Left ventricle myocardium inferior (tissue), 1 donor: ENCODE measurements at regions not wholly inside any gene's neighbourhood (a gene's known extent, or its start where the extent isn't known, plus 50 kb on each side); places are given as distances from the start of the nearest gene placed in this dataset.

Experiments
- DNase-seq: peaks from one replicate; pipeline ENCODE4 v3.0.0-alpha.2; 2020
- H3K27ac ChIP-seq: fragments of 200-600 bp; replicated peaks from 2 replicates; pipeline ENCODE4 v1.8.0; 2021
- H3K27me3 ChIP-seq: fragments of 200-600 bp; 2 replicates; pipeline ENCODE4 v1.8.0; 2021; ENCODE audit warnings: low read depth
- H3K36me3 ChIP-seq: fragments of 200-600 bp; 2 replicates; pipeline ENCODE4 v1.8.0; 2021
- H3K4me1 ChIP-seq: fragments of 200-600 bp; 2 replicates; pipeline ENCODE4 v1.8.0; 2021
- H3K4me3 ChIP-seq: fragments of 200-600 bp; 2 replicates; pipeline ENCODE4 v1.8.0; 2021; ENCODE audit warnings: mild to moderate bottlenecking, moderate library complexity
- H3K9me3 ChIP-seq: fragments of 200-600 bp; replicated peaks from 2 replicates; pipeline ENCODE4 v1.8.0; 2021
- CTCF ChIP-seq: fragments of 200-600 bp; IDR thresholded peaks from 2 replicates; pipeline ENCODE4 v1.8.0; 2021; ENCODE audit warnings: antibody characterized with exemption, mild to moderate bottlenecking, borderline replicate concordance
- intact Hi-C: fragments of 100-400 bp; cut with micrococcal nuclease; formaldehyde crosslinking; loops from one replicate; pipeline ENCODE4 v1.11.0; 2022
- donor health status: DM: no; HTN: yes; CAD: no; lungs with severe emphysema.

GRCh38 chr21:38982096-38982495 is 176.4 kb downstream of the ETS2 start:
- Histone ChIP-seq H3K9me3 (no peaks in the 10 kb centered on the region), H3K4me1 (peaks cover 31% of the 10 kb centered on the region), H3K4me3 (no peak overlapping the region), H3K27ac (no peak overlapping the region), H3K36me3 (no peaks in the 10 kb centered on the region), H3K27me3 (no peaks in the 10 kb centered on the region)
- intact Hi-C loops, result no loop called here
- TF ChIP-seq CTCF, result no peak
- no peak for DNase-seq

- Histone ChIP-seq H3K4me3 (no peak overlapping the region), H3K36me3 (no peaks in the 10 kb centered on the region), H3K27me3 (no peaks in the 10 kb centered on the region), H3K27ac (no peak overlapping the region), H3K4me1 (peaks cover 17% of the 10 kb centered on the region), H3K9me3 (no peaks in the 10 kb centered on the region)
- DNase-seq, result no peak
- TF ChIP-seq CTCF, result no peak
- intact Hi-C loops, result no loop called here
These were observed 174.9 kb downstream of the ETS2 start for GRCh38 chr21:38980416-38981313.

GRCh38 chr21:38979271-38980121 is 173.8 kb downstream of the ETS2 start:
- no peak for TF ChIP-seq CTCF
- H3K9me3 ChIP-seq, result no peaks in the 10 kb centered on the region
- no peak overlapping the region for H3K4me3 ChIP-seq
- H3K36me3 ChIP-seq, result no peaks in the 10 kb centered on the region
- intact Hi-C loops, result no loop called here
- no peak overlapping the region for H3K27ac ChIP-seq
- H3K27me3 ChIP-seq, result no peaks in the 10 kb centered on the region
- DNase-seq, result no peak
- H3K4me1 ChIP-seq, result peaks cover 5% of the 10 kb centered on the region

- Histone ChIP-seq H3K27me3 (no peaks in the 10 kb centered on the region), H3K27ac (no peak overlapping the region), H3K4me3 (no peak overlapping the region), H3K4me1 (no peaks in the 10 kb centered on the region), H3K9me3 (no peaks in the 10 kb centered on the region), H3K36me3 (no peaks in the 10 kb centered on the region)
- TF ChIP-seq CTCF, result no peak
- intact Hi-C loops, result no loop called here
- DNase-seq, result no peak
These were observed 171.2 kb downstream of the ETS2 start for GRCh38 chr21:38976900-38977299.

GRCh38 chr21:38973552-38973951 is 167.8 kb downstream of the ETS2 start:
- no peaks in the 10 kb centered on the region for H3K9me3 ChIP-seq
- TF ChIP-seq CTCF, result no peak
- H3K4me1 ChIP-seq, result no peaks in the 10 kb centered on the region
- no peak overlapping the region for H3K27ac ChIP-seq
- no peaks in the 10 kb centered on the region for H3K36me3 ChIP-seq
- H3K4me3 ChIP-seq, result no peak overlapping the region
- H3K27me3 ChIP-seq, result no peaks in the 10 kb centered on the region
- no peak for DNase-seq
- intact Hi-C loops, result no loop called here
